GM23338 (cell line): ENCODE measurements at regions not wholly inside any gene's neighbourhood (a gene's known extent, or its start where the extent isn't known, plus 50 kb on each side); places are given as distances from the start of the nearest gene placed in this dataset.

ENCODE experiments used
- CREB1 ChIP-seq: fragments of 250-450 bp; sonication (Bioruptor Pico); IDR thresholded peaks from 2 replicates; pipeline ENCODE4 v1.5.0; 2020; ENCODE audit warnings: low read depth, mild to moderate bottlenecking, moderate library complexity
- CTCF ChIP-seq, 2 experiments: fragments of 200-600 bp in 1 of 2; sonication (generic) in 1 of 2; conservative IDR thresholded peaks; 2 replicates each; pipeline versions ENCODE4 v1.5.1 to v1.6.1; 2016 to 2017; ENCODE audit warnings: antibody characterized with exemption in 2 of 2, low read depth in 2 of 2, mild to moderate bottlenecking in 2 of 2, moderate library complexity in 1 of 2
- EZH2 ChIP-seq: fragments of 200-600 bp; sonication (generic); IDR thresholded peaks from one replicate; pipeline ENCODE4 v1.8.0; 2017; ENCODE audit warnings: antibody characterized with exemption, mild to moderate bottlenecking, low read depth; ENCODE audit not compliant: unreplicated experiment
- EZH2phosphoT487 ChIP-seq: fragments of 200-600 bp; sonication (generic); IDR thresholded peaks from one replicate; pipeline ENCODE4 v1.8.1; 2018; ENCODE audit warnings: antibody characterized with exemption; ENCODE audit not compliant: unreplicated experiment
- NANOG ChIP-seq: IDR thresholded peaks from 2 replicates; pipeline ENCODE4 v1.6.1; 2016; ENCODE audit warnings: antibody characterized with exemption, borderline replicate concordance
- POLR2AphosphoS5 ChIP-seq: IDR thresholded peaks from 2 replicates; pipeline ENCODE4 v1.6.1; 2016; ENCODE audit warnings: antibody characterized with exemption, low read depth
- REST ChIP-seq: IDR thresholded peaks from one replicate; pipeline ENCODE4 v1.6.1; 2018; ENCODE audit warnings: antibody characterized with exemption; ENCODE audit not compliant: unreplicated experiment
- STAT1 ChIP-seq: IDR thresholded peaks from one replicate; pipeline ENCODE4 v1.6.1; 2016; ENCODE audit warnings: antibody characterized with exemption; ENCODE audit not compliant: unreplicated experiment
- ZNF114 ChIP-seq: fragments of 250-450 bp; sonication (Bioruptor Pico); IDR thresholded peaks from 2 replicates; pipeline ENCODE4 v1.5.0; 2020; ENCODE audit warnings: mild to moderate bottlenecking, moderate library complexity
- TF ChIP-seq, protein P1 (sequence below): IDR thresholded peaks from 2 replicates; pipeline ENCODE4 v1.6.1; 2016; ENCODE audit warnings: antibody characterized with exemption

DNA sequence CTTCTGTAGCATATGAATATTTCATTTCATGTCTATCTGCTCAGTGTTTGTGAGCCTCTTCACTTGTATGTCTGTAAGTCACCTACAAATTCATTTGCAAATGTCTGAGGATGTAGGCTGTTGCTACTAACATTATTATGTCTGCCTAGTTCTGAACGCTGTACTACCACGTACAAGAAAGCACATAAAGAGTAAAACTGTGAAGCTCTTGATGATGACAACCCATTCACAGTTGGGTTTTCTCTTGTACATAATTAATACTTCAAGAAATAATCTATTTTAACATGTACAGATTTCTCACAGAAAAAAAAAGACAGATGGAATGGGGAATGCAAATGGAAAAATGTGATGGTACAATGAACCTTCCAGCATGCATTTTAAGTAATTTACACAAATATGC lies 64.3 kb upstream of the CPNE8 start:
- no peak for TF ChIP-seq CTCF (conservative IDR thresholded peaks at IDR 0.05; ENCODE audit: low read depth in 2 of 2)
- no peak for TF ChIP-seq EZH2
- no peak for TF ChIP-seq CREB1 (CRISPR knock-in tag)
- TF ChIP-seq, protein P1, sequence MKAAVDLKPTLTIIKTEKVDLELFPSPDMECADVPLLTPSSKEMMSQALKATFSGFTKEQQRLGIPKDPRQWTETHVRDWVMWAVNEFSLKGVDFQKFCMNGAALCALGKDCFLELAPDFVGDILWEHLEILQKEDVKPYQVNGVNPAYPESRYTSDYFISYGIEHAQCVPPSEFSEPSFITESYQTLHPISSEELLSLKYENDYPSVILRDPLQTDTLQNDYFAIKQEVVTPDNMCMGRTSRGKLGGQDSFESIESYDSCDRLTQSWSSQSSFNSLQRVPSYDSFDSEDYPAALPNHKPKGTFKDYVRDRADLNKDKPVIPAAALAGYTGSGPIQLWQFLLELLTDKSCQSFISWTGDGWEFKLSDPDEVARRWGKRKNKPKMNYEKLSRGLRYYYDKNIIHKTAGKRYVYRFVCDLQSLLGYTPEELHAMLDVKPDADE: no peak
- TF ChIP-seq POLR2AphosphoS5: no peak
- TF ChIP-seq EZH2phosphoT487: no peak
- no peak for TF ChIP-seq NANOG
- no peak for TF ChIP-seq REST
- no peak for TF ChIP-seq ZNF114 (CRISPR knock-in tag)
- no peak for TF ChIP-seq STAT1
